Stimulated activated naive CD8-positive, alpha-beta T cell treated with anti-CD3 and anti-CD28 coated beads, Interleukin-15, Interleukin-2, amounts not matched to agents 100 U/mL and 50 U/mL, for 24 hours (primary cell): ENCODE measurements at regions not wholly inside any gene's neighbourhood (a gene's known extent, or its start where the extent isn't known, plus 50 kb on each side); places are given as distances from the start of the nearest gene placed in this dataset.
"Not testable (repeated sequence)": the region's sequence is repeated elsewhere in the genome, so short reads cannot be mapped to it uniquely, and the experiment has no call there.

Source experiments
- ATAC-seq: fragments of 150-1000 bp; cut with Tn5 transposase; one replicate; pipeline ENCODE4 v1.10.0; 2021
- DNase-seq: peaks from one replicate; pipeline ENCODE4 v3.0.0; 2021

GRCh38 chr7:13092708-13093005 lies 405.2 kb downstream of the ARL4A start:
- no peak for ATAC-seq
- DNase-seq: no peak

DNA sequence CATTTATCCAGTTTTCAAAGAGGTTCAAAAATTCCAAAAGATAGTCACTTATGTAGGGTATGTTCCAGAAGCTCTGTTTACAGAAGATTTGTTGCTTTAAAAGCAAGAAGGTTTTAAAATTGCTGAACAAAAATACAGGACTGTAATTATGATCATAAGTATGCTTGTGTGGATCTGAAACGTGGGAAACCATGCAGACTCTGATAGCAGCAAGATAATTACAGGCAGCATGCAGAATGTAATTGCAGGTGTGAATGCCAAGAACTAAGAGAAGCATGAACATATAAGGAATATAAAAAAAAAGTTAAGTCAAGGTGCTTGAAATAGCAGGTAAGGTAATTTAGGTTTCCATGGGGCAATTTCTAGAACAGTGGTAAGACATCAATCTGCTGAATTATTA lies 405.7 kb downstream of the ARL4A start:
- ATAC-seq: no peak
- no peak for DNase-seq

DNA sequence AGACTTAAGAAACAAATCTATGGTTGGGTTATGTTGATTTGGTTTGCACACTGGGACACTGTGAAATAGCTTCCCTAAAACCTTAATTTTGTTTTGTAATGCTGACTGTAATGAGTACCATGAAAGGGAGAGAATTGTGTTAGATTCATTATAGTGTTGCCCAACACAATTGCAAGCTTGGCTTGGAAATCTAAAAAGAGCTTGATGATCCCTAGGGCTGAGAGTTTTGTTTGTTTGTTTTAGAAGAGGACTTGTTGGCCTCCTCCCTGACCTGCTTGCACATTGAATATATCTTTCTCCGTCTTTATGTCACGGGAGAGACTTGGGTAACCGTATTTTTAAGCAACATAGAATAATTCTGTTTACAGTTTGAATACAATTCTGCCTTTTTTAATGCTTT lies 410.1 kb downstream of the ARL4A start:
- no peak for ATAC-seq
- DNase-seq: no peak

- no peak for ATAC-seq
Measured at GRCh38 chr7:13098161-13098560, 410.7 kb downstream of the ARL4A start.

GRCh38 chr7:13099154-13099795 lies 411.8 kb downstream of the ARL4A start:
- no peak for DNase-seq
- no peak for ATAC-seq

More at GRCh38 chr7:13098161-13098560, 410.7 kb downstream of the ARL4A start:
- no peak for DNase-seq

DNA sequence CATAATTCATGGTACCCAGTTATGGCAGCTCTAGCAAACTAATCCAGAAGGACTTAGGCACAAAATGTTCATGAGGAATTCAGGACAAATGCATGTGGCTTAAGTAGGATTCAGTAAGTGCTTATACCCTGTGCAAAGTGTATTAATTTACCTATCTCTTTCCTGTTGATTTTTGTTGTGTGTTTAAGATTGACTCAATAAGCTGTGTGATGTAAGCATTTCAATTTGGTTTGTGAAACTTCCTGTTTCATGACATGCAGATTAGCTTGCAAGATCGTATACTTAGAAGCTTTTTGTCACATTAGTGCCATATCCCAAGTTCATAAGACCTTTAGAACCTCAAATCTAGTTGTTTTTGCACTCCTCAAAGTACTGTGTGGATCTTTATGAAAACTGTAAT lies 416.7 kb downstream of the ARL4A start:
- ATAC-seq (no peak), DNase-seq (no peak)

GRCh38 chr7:13105209-13105608 lies 417.8 kb downstream of the ARL4A start:
- no peak for ATAC-seq
- DNase-seq: no peak

DNA sequence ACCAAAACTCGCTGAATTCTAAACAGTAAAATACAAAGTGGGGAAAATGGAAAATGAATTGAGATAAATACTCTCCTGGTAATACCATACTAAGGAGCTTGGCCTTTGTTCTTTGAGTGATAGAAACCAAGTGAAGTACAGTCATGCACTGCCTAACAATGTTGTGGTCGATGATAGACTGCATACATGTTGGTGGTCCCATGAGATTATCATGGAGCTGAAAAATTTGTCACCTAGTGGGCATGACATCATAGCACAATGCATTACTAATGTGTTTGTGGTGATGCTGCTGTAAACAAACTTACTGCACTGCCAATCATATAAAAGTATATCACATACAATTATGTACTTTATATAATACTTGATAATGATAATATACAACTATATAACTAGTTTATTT lies 419.1 kb downstream of the ARL4A start:
- no peak for DNase-seq
- no peak for ATAC-seq

- ATAC-seq (no peak), DNase-seq (no peak)
Measured at GRCh38 chr7:13107291-13107690, 419.9 kb downstream of the ARL4A start.

- no peak for DNase-seq
- ATAC-seq: no peak
Measured at GRCh38 chr7:13108061-13108460, 420.6 kb downstream of the ARL4A start.

GRCh38 chr7:13109201-13109600 lies 421.8 kb downstream of the ARL4A start:
- DNase-seq (no peak), ATAC-seq (no peak)

GRCh38 chr7:13110107-13110506 lies 422.7 kb downstream of the ARL4A start:
- peak; percentile 9 for ATAC-seq
- no peak for DNase-seq

GRCh38 chr7:13111230-13111629 lies 423.8 kb downstream of the ARL4A start:
- DNase-seq (no peak), ATAC-seq (no peak)

- DNase-seq: not testable (repeated sequence)
Measured at GRCh38 chr7:13114240-13114639, 426.8 kb downstream of the ARL4A start.

GRCh38 chr7:13115157-13115772 lies 427.8 kb downstream of the ARL4A start:
- ATAC-seq (no peak), DNase-seq (no peak)

More at GRCh38 chr7:13114240-13114639, 426.8 kb downstream of the ARL4A start:
- ATAC-seq: not testable (repeated sequence)

GRCh38 chr7:13115855-13116254 lies 428.4 kb downstream of the ARL4A start:
- ATAC-seq: no peak

DNA sequence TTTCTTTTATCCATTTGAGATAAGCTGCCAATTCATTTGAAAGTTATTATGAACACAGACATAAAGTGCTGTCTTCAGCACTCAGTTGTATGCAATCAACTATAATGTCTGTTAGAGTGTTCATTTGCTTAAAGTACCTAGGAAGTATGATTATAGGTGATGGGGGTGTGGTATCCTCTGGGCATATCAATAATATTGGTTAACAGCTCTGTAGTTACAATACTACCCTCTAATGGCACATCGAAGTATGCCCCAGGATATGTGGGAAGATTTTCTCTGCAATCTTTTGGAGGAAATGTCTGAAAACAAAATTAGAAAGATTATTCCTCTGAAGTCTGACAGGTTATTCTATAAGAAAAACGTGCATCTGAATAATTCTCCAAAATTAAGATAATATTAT lies 429.7 kb downstream of the ARL4A start:
- no peak for ATAC-seq
- DNase-seq: no peak

More at GRCh38 chr7:13115855-13116254, 428.4 kb downstream of the ARL4A start:
- DNase-seq: no peak

DNA sequence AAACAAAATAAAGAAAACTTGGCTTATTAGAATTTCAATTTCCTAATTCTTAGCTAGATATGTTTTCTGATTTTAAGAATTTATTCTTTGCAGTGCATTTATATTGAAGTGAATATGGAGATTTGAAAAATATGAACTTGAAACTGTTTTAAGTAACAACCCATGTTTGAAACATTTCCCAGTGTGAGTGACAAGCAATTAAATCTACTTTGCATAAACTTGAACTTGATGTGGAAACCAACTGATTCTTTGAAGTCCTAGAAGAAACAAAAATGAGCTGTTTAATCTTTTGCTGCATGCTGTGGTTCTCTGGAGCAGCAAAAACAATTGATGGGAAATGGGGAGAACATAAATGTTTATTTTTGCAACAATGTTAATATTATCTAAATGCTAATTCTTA lies 430.2 kb downstream of the ARL4A start:
- no peak for DNase-seq
- no peak for ATAC-seq

GRCh38 chr7:13124629-13125028 lies 437.2 kb downstream of the ARL4A start:
- DNase-seq, ATAC-seq: not testable (repeated sequence)

- DNase-seq (no peak), ATAC-seq (no peak)
Measured at GRCh38 chr7:13126347-13126746, 438.9 kb downstream of the ARL4A start.

DNA sequence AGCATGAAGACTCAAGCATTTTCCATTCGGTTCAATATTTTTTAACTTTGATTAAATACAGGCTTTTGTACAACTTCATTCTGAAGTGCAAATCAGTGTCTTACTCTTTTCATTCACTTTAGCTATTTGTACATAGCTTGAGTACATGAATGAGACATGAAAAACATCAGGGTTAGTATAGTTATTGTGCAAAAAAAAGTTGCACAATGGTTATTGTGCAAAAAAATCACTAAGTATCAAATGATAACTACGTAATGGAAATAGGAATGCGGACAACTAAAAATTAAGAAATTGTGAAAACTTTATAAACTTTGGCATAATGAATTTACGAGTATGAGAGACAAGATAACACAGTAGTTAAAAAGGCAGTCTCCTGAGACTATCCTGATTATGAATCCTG lies 442.9 kb downstream of the ARL4A start:
- DNase-seq (no peak), ATAC-seq (no peak)

- DNase-seq, ATAC-seq: not testable (repeated sequence)
Measured at GRCh38 chr7:13130906-13131305, 443.5 kb downstream of the ARL4A start.

GRCh38 chr7:13132314-13132713 lies 444.9 kb downstream of the ARL4A start:
- ATAC-seq (no peak), DNase-seq (no peak)

GRCh38 chr7:13136345-13136744 lies 448.9 kb downstream of the ARL4A start:
- not testable (repeated sequence) for ATAC-seq, DNase-seq
